OCI-LY1 (cell line): ENCODE measurements at regions not wholly inside any gene's neighbourhood (a gene's known extent, or its start where the extent isn't known, plus 50 kb on each side); places are given as distances from the start of the nearest gene placed in this dataset.

Experiments used
- H2AFZ ChIP-seq: fragments of 200-600 bp; sonication (generic), shearing (Covaris generic); 2 replicates; pipeline ENCODE4 v1.6.0; 2014; ENCODE audit warnings: antibody characterized with exemption, mild to moderate bottlenecking, low read length
- H3F3A ChIP-seq: fragments of 200-600 bp; sonication (generic), shearing (Covaris generic); 2 replicates; pipeline ENCODE4 v1.6.0; 2014; ENCODE audit warnings: mild to moderate bottlenecking, antibody characterized with exemption, low read length, moderate library complexity; ENCODE audit not compliant: insufficient read depth
- H3K27ac ChIP-seq: fragments of 200-600 bp; sonication (generic); 2 replicates; pipeline ENCODE4 v1.5.1; 2014; ENCODE audit warnings: low read length, mixed run types, mild to moderate bottlenecking, low read depth; ENCODE audit not compliant: poor library complexity, severe bottlenecking
- H3K27me3 ChIP-seq: fragments of 200-600 bp; sonication (generic); 2 replicates; pipeline ENCODE4 v1.6.0; 2014; ENCODE audit warnings: antibody characterized with exemption, mild to moderate bottlenecking, low read length, moderate library complexity; ENCODE audit not compliant: insufficient read depth
- H3K36me3 ChIP-seq: fragments of 200-600 bp; sonication (generic); 2 replicates; pipeline ENCODE4 v1.6.1; 2014; ENCODE audit warnings: mild to moderate bottlenecking, antibody characterized with exemption, low read length, moderate library complexity, mixed read lengths; ENCODE audit not compliant: insufficient read depth
- H3K4me1 ChIP-seq: fragments of 200-600 bp; sonication (generic); 2 replicates; pipeline ENCODE4 v1.5.1; 2014; ENCODE audit warnings: mild to moderate bottlenecking, low read length, moderate library complexity; ENCODE audit not compliant: insufficient read depth, severe bottlenecking
- H3K4me2 ChIP-seq: fragments of 200-600 bp; sonication (generic), shearing (Covaris generic); 2 replicates; pipeline ENCODE4 v1.6.1; 2014; ENCODE audit warnings: low read length
- H3K4me3 ChIP-seq: fragments of 200-600 bp; sonication (generic); 2 replicates; pipeline ENCODE4 v1.5.1; 2014; ENCODE audit warnings: low read length, low read depth, mild to moderate bottlenecking, mixed read lengths; ENCODE audit not compliant: poor library complexity, severe bottlenecking
- H3K79me2 ChIP-seq: fragments of 200-600 bp; shearing (Covaris generic); 2 replicates; pipeline ENCODE4 v1.6.1; 2016; ENCODE audit warnings: mixed run types, low read length, mixed read lengths; ENCODE audit not compliant: insufficient read depth
- H3K9ac ChIP-seq: fragments of 200-600 bp; sonication (generic), shearing (Covaris generic); 2 replicates; pipeline ENCODE4 v1.6.1; 2014; ENCODE audit warnings: mild to moderate bottlenecking, low read length, mixed read lengths
- H3K9me2 ChIP-seq: fragments of 200-600 bp; sonication (generic), shearing (Covaris generic); 2 replicates; pipeline ENCODE4 v1.6.1; 2014; ENCODE audit warnings: low read depth, mild to moderate bottlenecking, low read length, mixed read lengths
- H3K9me3 ChIP-seq: fragments of 200-600 bp; shearing (Covaris generic); 2 replicates; pipeline ENCODE4 v1.6.1; 2014; ENCODE audit warnings: low read length, mixed read lengths
- H4K20me1 ChIP-seq: fragments of 200-600 bp; sonication (generic), shearing (Covaris generic); 2 replicates; pipeline ENCODE4 v1.6.0; 2016; ENCODE audit warnings: mild to moderate bottlenecking, low read length; ENCODE audit not compliant: insufficient read depth
- EZH2 ChIP-seq: fragments of 200-600 bp; sonication (generic), shearing (Covaris generic); IDR thresholded peaks from 2 replicates; pipeline ENCODE4 v1.8.0; 2017; ENCODE audit warnings: borderline replicate concordance, mixed run types, mild to moderate bottlenecking, antibody characterized with exemption, low read length, moderate library complexity, mixed read lengths
- TF ChIP-seq, protein P1 (sequence below): fragments of 200-600 bp; sonication (generic), shearing (Covaris generic); IDR thresholded peaks from 2 replicates; pipeline ENCODE4 v1.5.1; 2017; ENCODE audit warnings: mild to moderate bottlenecking, antibody characterized with exemption, low read length, moderate library complexity, mixed read lengths

- Histone ChIP-seq H3K79me2 (no peaks in the 10 kb centered on the region), H3K27me3 (no peaks in the 10 kb centered on the region), H3K27ac (no peak overlapping the region), H3K9me2 (no peaks in the 10 kb centered on the region), H3K36me3 (no peaks in the 10 kb centered on the region), H3K4me3 (no peak overlapping the region), H4K20me1 (no peaks in the 10 kb centered on the region), H3F3A (no peaks in the 10 kb centered on the region), H3K4me1 (no peaks in the 10 kb centered on the region), H3K9ac (no peak overlapping the region), H3K4me2 (no peak overlapping the region), H3K9me3 (no peaks in the 10 kb centered on the region), H2AFZ (no peak overlapping the region)
- no peak for TF ChIP-seq EZH2
- TF ChIP-seq, protein P1, sequence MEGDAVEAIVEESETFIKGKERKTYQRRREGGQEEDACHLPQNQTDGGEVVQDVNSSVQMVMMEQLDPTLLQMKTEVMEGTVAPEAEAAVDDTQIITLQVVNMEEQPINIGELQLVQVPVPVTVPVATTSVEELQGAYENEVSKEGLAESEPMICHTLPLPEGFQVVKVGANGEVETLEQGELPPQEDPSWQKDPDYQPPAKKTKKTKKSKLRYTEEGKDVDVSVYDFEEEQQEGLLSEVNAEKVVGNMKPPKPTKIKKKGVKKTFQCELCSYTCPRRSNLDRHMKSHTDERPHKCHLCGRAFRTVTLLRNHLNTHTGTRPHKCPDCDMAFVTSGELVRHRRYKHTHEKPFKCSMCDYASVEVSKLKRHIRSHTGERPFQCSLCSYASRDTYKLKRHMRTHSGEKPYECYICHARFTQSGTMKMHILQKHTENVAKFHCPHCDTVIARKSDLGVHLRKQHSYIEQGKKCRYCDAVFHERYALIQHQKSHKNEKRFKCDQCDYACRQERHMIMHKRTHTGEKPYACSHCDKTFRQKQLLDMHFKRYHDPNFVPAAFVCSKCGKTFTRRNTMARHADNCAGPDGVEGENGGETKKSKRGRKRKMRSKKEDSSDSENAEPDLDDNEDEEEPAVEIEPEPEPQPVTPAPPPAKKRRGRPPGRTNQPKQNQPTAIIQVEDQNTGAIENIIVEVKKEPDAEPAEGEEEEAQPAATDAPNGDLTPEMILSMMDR: no peak
These were observed 50.2 kb upstream of the BCL9 start for GRCh38 chr1:147491098-147491497.
